H1 (cell line): ENCODE measurements at regions not wholly inside any gene's neighbourhood (a gene's known extent, or its start where the extent isn't known, plus 50 kb on each side); places are given as distances from the start of the nearest gene placed in this dataset.

Experiments used
- CTCF ChIA-PET: fragments of 300-600 bp; sonication (Branson Sonifier 250); formaldehyde crosslinking; loops from one replicate; lab custom pipeline; 2021; ENCODE audit not compliant: partially characterized antibody; lab: Charles Lee
- POLR2A ChIA-PET: fragments of 300-600 bp; sonication (Branson Sonifier 250); formaldehyde crosslinking; loops from one replicate; lab custom pipeline; 2021; ENCODE audit warnings: inconsistent platforms; ENCODE audit not compliant: partially characterized antibody; lab: Charles Lee
- DNase-seq, 2 experiments: peaks; one replicate each; pipeline versions ENCODE4 v3.0.0 to v3.0.0-alpha.2; 2010 to 2022; ENCODE audit warnings: low spot score in 2 of 2, low read depth in 1 of 2, mixed read lengths in 1 of 2
- FAIRE-seq: peaks from 2 replicates; lab custom pipeline; 2011; peaks lifted over from hg19 to GRCh38; lab: Jason Lieb, UNC
- H2AFZ ChIP-seq: 2 replicates; pipeline ENCODE4 v1.8.1; 2012; ENCODE audit warnings: low read length, inconsistent platforms
- H2AK5ac ChIP-seq: 2 replicates; pipeline ENCODE4 v1.6.1; 2013; ENCODE audit warnings: low read depth, low read length
- H2BK120ac ChIP-seq: replicated peaks from 2 replicates; pipeline ENCODE3; 2013; ENCODE audit warnings: low read depth, low read length, inconsistent platforms
- H2BK12ac ChIP-seq: 2 replicates; pipeline ENCODE4 v1.6.1; 2013; ENCODE audit warnings: low read depth, low read length
- H2BK15ac ChIP-seq: 2 replicates; pipeline ENCODE4 v1.6.1; 2013; ENCODE audit warnings: low read length
- H2BK20ac ChIP-seq: 2 replicates; pipeline ENCODE4 v1.6.1; 2013; ENCODE audit warnings: low read length
- H2BK5ac ChIP-seq: 2 replicates; pipeline ENCODE4 v1.6.1; 2013; ENCODE audit warnings: low read depth, low read length
- H3K14ac ChIP-seq: 2 replicates; pipeline ENCODE4 v1.6.1; 2013; ENCODE audit warnings: inconsistent platforms; ENCODE audit not compliant: insufficient read length
- H3K18ac ChIP-seq: 2 replicates; pipeline ENCODE4 v1.6.1; 2013; ENCODE audit warnings: low read length; ENCODE audit errors: extremely low read depth
- H3K23ac ChIP-seq: 2 replicates; pipeline ENCODE4 v1.6.1; 2013; ENCODE audit warnings: inconsistent platforms; ENCODE audit not compliant: insufficient read length
- H3K23me2 ChIP-seq: 2 replicates; pipeline ENCODE4 v1.6.1; 2013; ENCODE audit warnings: low read depth, low read length
- H3K27ac ChIP-seq: 2 replicates; pipeline ENCODE4 v1.6.1; 2011; ENCODE audit warnings: low read depth, low read length, inconsistent platforms
- H3K27me3 ChIP-seq, 4 experiments: replicated peaks in 1 of 4; 1 replicate in 1 of 4; 2 replicates in 3 of 4; pipeline versions ENCODE4 v1.6.1 to v1.8.1; 2011 to 2013; ENCODE audit warnings: low read length in 3 of 4, mild to moderate bottlenecking in 3 of 4, inconsistent platforms in 2 of 4, mixed read lengths in 2 of 4, moderate library complexity in 1 of 4; ENCODE audit not compliant: control insufficient read depth in 3 of 4, insufficient read depth in 3 of 4; ENCODE audit errors: extremely low read depth in 1 of 4
- H3K36me3 ChIP-seq, 4 experiments: 2 replicates each; pipeline versions ENCODE4 v1.6.1 to v1.8.1; 2011 to 2013; ENCODE audit warnings: mild to moderate bottlenecking in 4 of 4, low read length in 3 of 4, moderate library complexity in 2 of 4, control low read depth in 1 of 4, inconsistent platforms in 1 of 4; ENCODE audit not compliant: insufficient read depth in 4 of 4, control insufficient read depth in 2 of 4
- H3K4ac ChIP-seq: replicated peaks from 2 replicates; pipeline ENCODE3; 2013; ENCODE audit warnings: low read length, low read depth, mixed read lengths, inconsistent platforms; ENCODE audit not compliant: insufficient read length
- H3K4me1 ChIP-seq, 4 experiments: replicated peaks in 1 of 4; 1 replicate in 1 of 4; 2 replicates in 3 of 4; pipeline versions ENCODE4 v1.6.1 to v1.8.1; 2011 to 2013; ENCODE audit warnings: low read length in 3 of 4, inconsistent platforms in 2 of 4, mixed read lengths in 1 of 4; ENCODE audit not compliant: insufficient read depth in 4 of 4, control insufficient read depth in 3 of 4
- H3K4me2 ChIP-seq, 2 experiments: 2 replicates each; pipeline versions ENCODE4 v1.6.1 to v1.8.1; 2011 to 2013; ENCODE audit warnings: low read depth in 2 of 2, low read length in 2 of 2, control low read depth in 1 of 2, inconsistent platforms in 1 of 2, mild to moderate bottlenecking in 1 of 2; ENCODE audit not compliant: insufficient read depth in 1 of 2
- H3K4me3 ChIP-seq, 4 experiments: fragments of 200-600, 300-600 bp in 1 of 4; sonication (generic), shearing (Covaris generic), sonication (Bioruptor Twin) in 1 of 4; 2 replicates each; pipeline versions ENCODE4 v1.5.1 to v1.8.1; 2011 to 2016; ENCODE audit warnings: low read length in 4 of 4, low read depth in 3 of 4, control low read depth in 2 of 4, inconsistent platforms in 2 of 4, mild to moderate bottlenecking in 2 of 4, mixed read lengths in 1 of 4, moderate library complexity in 1 of 4; ENCODE audit not compliant: insufficient read depth in 2 of 4; ENCODE audit errors: extremely low read depth in 1 of 4
- H3K56ac ChIP-seq: replicated peaks from 2 replicates; pipeline ENCODE3; 2013; ENCODE audit warnings: low read depth, mild to moderate bottlenecking, mixed read lengths, low read length, inconsistent platforms; ENCODE audit not compliant: insufficient read length
- H3K79me1 ChIP-seq: 2 replicates; pipeline ENCODE4 v1.6.1; 2013; ENCODE audit warnings: low read depth, low read length, control low read depth
- H3K79me2 ChIP-seq, 2 experiments: 2 replicates each; pipeline versions ENCODE4 v1.6.1 to v1.8.1; 2012 to 2013; ENCODE audit warnings: low read length in 2 of 2, mild to moderate bottlenecking in 2 of 2, inconsistent platforms in 1 of 2; ENCODE audit not compliant: insufficient read depth in 2 of 2, control insufficient read depth in 1 of 2
- H3K9ac ChIP-seq, 4 experiments: replicated peaks in 1 of 4; 1 replicate in 1 of 4; 2 replicates in 3 of 4; pipeline versions ENCODE4 v1.6.1 to v1.8.1; 2011 to 2013; ENCODE audit warnings: low read depth in 3 of 4, low read length in 3 of 4, control low read depth in 2 of 4, mild to moderate bottlenecking in 2 of 4, moderate library complexity in 2 of 4, inconsistent platforms in 1 of 4; ENCODE audit errors: extremely low read depth in 1 of 4
- H3K9me3 ChIP-seq, 2 experiments: 2 replicates each; pipeline versions ENCODE4 v1.6.1 to v1.8.1; 2012 to 2013; ENCODE audit warnings: mild to moderate bottlenecking in 2 of 2, moderate library complexity in 2 of 2, control low read depth in 1 of 2, inconsistent platforms in 1 of 2, low read depth in 1 of 2, low read length in 1 of 2, mixed read lengths in 1 of 2; ENCODE audit not compliant: insufficient read depth in 2 of 2
- H4K20me1 ChIP-seq, 2 experiments: replicated peaks in 1 of 2; 2 replicates each; pipeline versions ENCODE3 to v1.8.1; 2011 to 2013; ENCODE audit warnings: inconsistent platforms in 2 of 2, low read length in 2 of 2, mild to moderate bottlenecking in 1 of 2; ENCODE audit not compliant: insufficient read depth in 2 of 2, control insufficient read depth in 1 of 2
- H4K5ac ChIP-seq: 2 replicates; pipeline ENCODE4 v1.6.1; 2013; ENCODE audit warnings: low read length, low read depth, mixed read lengths, inconsistent platforms; ENCODE audit not compliant: insufficient read length
- H4K8ac ChIP-seq: 2 replicates; pipeline ENCODE4 v1.8.0; 2013; ENCODE audit warnings: mild to moderate bottlenecking, moderate library complexity, low read length, inconsistent platforms; ENCODE audit not compliant: insufficient read depth; ENCODE audit errors: extremely low read depth
- H4K91ac ChIP-seq: replicated peaks from 2 replicates; pipeline ENCODE3; 2013; ENCODE audit warnings: low read length, mixed read lengths, inconsistent platforms; ENCODE audit not compliant: insufficient read length
- BACH1 ChIP-seq: IDR thresholded peaks from 2 replicates; pipeline ENCODE4 v1.6.1; 2012; ENCODE audit warnings: low read length, improper control_type of control experiment
- KDM1A ChIP-seq: fragments of 200-600, 300-600 bp; sonication (generic); IDR thresholded peaks from 2 replicates; pipeline ENCODE4 v1.7.1; 2016; ENCODE audit warnings: mild to moderate bottlenecking, low read length, borderline replicate concordance
- MAFK ChIP-seq: IDR thresholded peaks from 2 replicates; pipeline ENCODE4 v1.6.1; 2012; ENCODE audit warnings: low read depth, mild to moderate bottlenecking, improper control_type of control experiment, low read length
- WGBS, 2 experiments: shearing (Covaris generic) in 1 of 2; methylation state at CpG; one replicate each; pipeline versions ENCODE4 v1.1.6 to v1.1.7; 2013 to 2015; ENCODE audit warnings: low lambda C conversion rate in 2 of 2, mixed read lengths in 2 of 2, inconsistent platforms in 1 of 2, low coverage in 1 of 2, missing lambda C conversion rate in 1 of 2; ENCODE audit not compliant: insufficient replicate concordance in 2 of 2, insufficient coverage in 1 of 2, insufficient read length in 1 of 2; ENCODE audit errors: extremely low coverage in 1 of 2, missing lambda C conversion rate in 1 of 2; 5-methylcytosine and 5-hydroxymethylcytosine counted together

DNA sequence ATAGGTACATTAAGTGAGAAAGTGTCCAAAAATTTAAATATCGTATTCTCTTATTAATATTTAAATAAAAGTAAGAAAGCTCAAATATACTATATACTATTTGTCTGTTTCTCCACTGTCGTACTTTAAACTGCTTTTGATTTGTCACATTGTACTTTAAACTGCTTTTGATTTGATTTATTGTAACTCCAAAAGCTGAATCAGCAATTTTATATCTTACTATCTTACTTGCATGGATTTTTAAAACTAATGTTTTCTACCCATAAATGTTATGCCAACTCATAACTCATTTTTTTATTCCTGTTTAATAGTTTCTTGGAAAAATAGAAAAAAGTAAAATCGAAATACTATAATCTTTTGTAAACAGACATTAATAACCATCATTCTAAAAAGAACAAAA lies 1128.2 kb upstream of the ACVR2A start:
- Histone ChIP-seq H3K23me2 (no peaks in the 10 kb centered on the region), H2AK5ac (no peak overlapping the region), H2AFZ (no peak overlapping the region), H3K4me1 (no peaks in the 10 kb centered on the region), H4K20me1 (no peaks in the 10 kb centered on the region), H3K79me2 (no peaks in the 10 kb centered on the region), H3K23ac (no peak overlapping the region), H4K91ac (no peak overlapping the region), H3K79me1 (no peaks in the 10 kb centered on the region), H2BK15ac (no peak overlapping the region), H2BK120ac (no peak overlapping the region), H3K56ac (no peak overlapping the region), H4K5ac (no peak overlapping the region), H2BK20ac (no peak overlapping the region), H3K4me2 (no peak overlapping the region), H3K9me3 (no peaks in the 10 kb centered on the region), H3K14ac (no peak overlapping the region), H4K8ac (no peak overlapping the region), H2BK5ac (no peak overlapping the region), H2BK12ac (no peak overlapping the region), H3K18ac (no peak overlapping the region), H3K27me3 (no peaks in the 10 kb centered on the region), H3K9ac (no peak overlapping the region), H3K4me3 (no peak overlapping the region), H3K27ac (no peak overlapping the region), H3K4ac (no peak overlapping the region), H3K36me3 (no peaks in the 10 kb centered on the region)
- TF ChIP-seq KDM1A: no peak
- no peak for TF ChIP-seq BACH1
- peak; percentile 89 for TF ChIP-seq MAFK
- POLR2A ChIA-PET: no interaction called here
- CTCF ChIA-PET: no interaction called here
- 65% methylated on average over 3 of the region's 3 CpGs; no CpG with 5 or more reads in 1 of the 2 experiments for WGBS, 2 experiments
- DNase-seq (no peak), FAIRE-seq (no peak)
